Loucy (cell line): ENCODE measurements at regions not wholly inside any gene's neighbourhood (a gene's known extent, or its start where the extent isn't known, plus 50 kb on each side); places are given as distances from the start of the nearest gene placed in this dataset.

Experiments
- H2AFZ ChIP-seq: fragments of 200-600 bp; sonication (generic); 2 replicates; pipeline ENCODE4 v1.6.0; 2016; ENCODE audit warnings: antibody characterized with exemption, mild to moderate bottlenecking, low read length, moderate library complexity
- H3F3A ChIP-seq: fragments of 200-600 bp; 2 replicates; pipeline ENCODE4 v1.6.0; 2016; ENCODE audit warnings: antibody characterized with exemption, low read depth, mild to moderate bottlenecking
- H3K27me3 ChIP-seq: fragments of 200-600 bp; sonication (generic); 2 replicates; pipeline ENCODE4 v1.6.1; 2014; ENCODE audit warnings: low read length, mild to moderate bottlenecking; ENCODE audit not compliant: insufficient read depth, poor library complexity, severe bottlenecking
- H3K36me3 ChIP-seq: fragments of 200-600 bp; sonication (generic); 2 replicates; pipeline ENCODE4 v1.6.1; 2016; ENCODE audit warnings: low read length; ENCODE audit not compliant: insufficient read depth
- H3K4me1 ChIP-seq: fragments of 200-600 bp; sonication (generic); 2 replicates; pipeline ENCODE4 v1.5.1; 2014; ENCODE audit warnings: low read length, mild to moderate bottlenecking; ENCODE audit not compliant: insufficient read depth, poor library complexity, severe bottlenecking
- H3K4me2 ChIP-seq: fragments of 200-600 bp; sonication (generic); 2 replicates; pipeline ENCODE4 v1.6.0; 2014; ENCODE audit warnings: antibody characterized with exemption, low read length, low read depth, mild to moderate bottlenecking; ENCODE audit not compliant: poor library complexity, severe bottlenecking
- H3K4me3 ChIP-seq: fragments of 200-600 bp; sonication (generic); 2 replicates; pipeline ENCODE4 v1.5.1; 2014; ENCODE audit warnings: low read length, mild to moderate bottlenecking, mixed read lengths; ENCODE audit not compliant: poor library complexity, severe bottlenecking
- H3K79me2 ChIP-seq: fragments of 200-600 bp; sonication (generic); 2 replicates; pipeline ENCODE4 v1.6.1; 2014; ENCODE audit warnings: low read length; ENCODE audit not compliant: insufficient read depth
- H3K9ac ChIP-seq: fragments of 200-600 bp; sonication (generic); 2 replicates; pipeline ENCODE4 v1.6.0; 2014; ENCODE audit warnings: mild to moderate bottlenecking, low read depth, low read length, moderate library complexity; ENCODE audit not compliant: poor library complexity, severe bottlenecking
- H3K9me2 ChIP-seq: fragments of 200-600 bp; sonication (generic); replicated peaks from 2 replicates; pipeline ENCODE4 v1.6.1; 2016; ENCODE audit warnings: low read depth, low read length, mixed read lengths
- H3K9me3 ChIP-seq: fragments of 200-600 bp; sonication (generic); 2 replicates; pipeline ENCODE4 v1.6.1; 2014; ENCODE audit warnings: mild to moderate bottlenecking, antibody characterized with exemption, low read length, low read depth; ENCODE audit not compliant: insufficient read depth
- H4K20me1 ChIP-seq: fragments of 200-600 bp; sonication (generic); 2 replicates; pipeline ENCODE4 v1.6.0; 2014; ENCODE audit warnings: antibody characterized with exemption, low read length, mild to moderate bottlenecking; ENCODE audit not compliant: insufficient read depth, poor library complexity, severe bottlenecking
- EZH2phosphoT487 ChIP-seq: fragments of 200-600 bp; IDR thresholded peaks from 2 replicates; pipeline ENCODE4 v1.6.1; 2018; ENCODE audit warnings: antibody characterized with exemption, mild to moderate bottlenecking, moderate library complexity, borderline replicate concordance
- TF ChIP-seq, protein P1 (sequence below): fragments of 200-600 bp; sonication (generic); conservative IDR thresholded peaks from 2 replicates; pipeline ENCODE4 v1.5.1; 2014; ENCODE audit warnings: mild to moderate bottlenecking, antibody characterized with exemption, low read length

- Histone ChIP-seq H4K20me1 (no peaks in the 10 kb centered on the region), H3K27me3 (no peaks in the 10 kb centered on the region), H3K9me3 (no peaks in the 10 kb centered on the region), H3K36me3 (no peaks in the 10 kb centered on the region), H3K79me2 (no peaks in the 10 kb centered on the region), H2AFZ (no peak overlapping the region), H3K4me1 (no peaks in the 10 kb centered on the region), H3F3A (no peaks in the 10 kb centered on the region), H3K4me2 (no peak overlapping the region), H3K9ac (no peak overlapping the region), H3K4me3 (no peak overlapping the region), H3K9me2 (no peaks in the 10 kb centered on the region)
- TF ChIP-seq EZH2phosphoT487 = no peak
- TF ChIP-seq, protein P1, sequence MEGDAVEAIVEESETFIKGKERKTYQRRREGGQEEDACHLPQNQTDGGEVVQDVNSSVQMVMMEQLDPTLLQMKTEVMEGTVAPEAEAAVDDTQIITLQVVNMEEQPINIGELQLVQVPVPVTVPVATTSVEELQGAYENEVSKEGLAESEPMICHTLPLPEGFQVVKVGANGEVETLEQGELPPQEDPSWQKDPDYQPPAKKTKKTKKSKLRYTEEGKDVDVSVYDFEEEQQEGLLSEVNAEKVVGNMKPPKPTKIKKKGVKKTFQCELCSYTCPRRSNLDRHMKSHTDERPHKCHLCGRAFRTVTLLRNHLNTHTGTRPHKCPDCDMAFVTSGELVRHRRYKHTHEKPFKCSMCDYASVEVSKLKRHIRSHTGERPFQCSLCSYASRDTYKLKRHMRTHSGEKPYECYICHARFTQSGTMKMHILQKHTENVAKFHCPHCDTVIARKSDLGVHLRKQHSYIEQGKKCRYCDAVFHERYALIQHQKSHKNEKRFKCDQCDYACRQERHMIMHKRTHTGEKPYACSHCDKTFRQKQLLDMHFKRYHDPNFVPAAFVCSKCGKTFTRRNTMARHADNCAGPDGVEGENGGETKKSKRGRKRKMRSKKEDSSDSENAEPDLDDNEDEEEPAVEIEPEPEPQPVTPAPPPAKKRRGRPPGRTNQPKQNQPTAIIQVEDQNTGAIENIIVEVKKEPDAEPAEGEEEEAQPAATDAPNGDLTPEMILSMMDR = no peak
Measured at GRCh38 chr6:4606016-4606415, 170.2 kb upstream of the CDYL start.

DNA sequence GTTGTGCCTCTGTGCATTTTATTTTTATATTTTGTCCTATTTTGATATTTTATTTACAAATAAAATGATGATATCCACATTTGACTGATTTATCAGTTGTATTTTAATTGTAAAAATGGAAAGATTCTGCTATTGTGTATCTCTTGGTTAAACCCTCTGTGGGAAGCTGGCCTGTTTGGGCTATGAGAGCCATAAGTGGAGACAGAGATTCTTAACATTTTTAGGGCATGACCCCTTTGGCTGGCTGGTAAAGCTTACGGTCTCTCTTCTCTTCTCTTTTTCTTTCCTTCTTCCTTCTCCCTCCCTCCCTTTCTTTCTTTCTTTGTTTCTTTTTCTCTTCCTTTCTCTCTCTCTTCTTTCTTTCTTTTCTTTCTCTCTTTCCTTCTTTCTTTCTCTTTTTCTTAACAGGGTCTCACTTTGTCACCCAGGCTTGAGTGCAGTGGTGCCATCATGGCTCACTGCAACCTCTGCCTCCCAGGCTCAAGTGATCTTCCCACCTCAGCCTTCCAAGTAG is 172.3 kb upstream of the CDYL start:
- TF ChIP-seq, protein P1 = no peak
- no peaks in the 10 kb centered on the region for H3K9me3 ChIP-seq
- no peak overlapping the region for H3K4me3 ChIP-seq

GRCh38 chr6:4603291-4603690 is 172.9 kb upstream of the CDYL start:
- TF ChIP-seq, protein P1 = no peak
- TF ChIP-seq EZH2phosphoT487 = no peak
- Histone ChIP-seq H3K4me3 (no peak overlapping the region), H3K9me2 (no peaks in the 10 kb centered on the region), H2AFZ (no peak overlapping the region), H3K9ac (no peak overlapping the region), H3K79me2 (no peaks in the 10 kb centered on the region), H3K4me1 (no peaks in the 10 kb centered on the region), H3K4me2 (no peak overlapping the region), H3K9me3 (no peaks in the 10 kb centered on the region), H4K20me1 (no peaks in the 10 kb centered on the region), H3K36me3 (no peaks in the 10 kb centered on the region), H3K27me3 (no peaks in the 10 kb centered on the region), H3F3A (no peaks in the 10 kb centered on the region)

More for the DNA sequence above, 172.3 kb upstream of the CDYL start:
- Histone ChIP-seq H3K36me3 (no peaks in the 10 kb centered on the region), H3K4me1 (no peaks in the 10 kb centered on the region), H3K27me3 (no peaks in the 10 kb centered on the region), H4K20me1 (no peaks in the 10 kb centered on the region), H3K9me2 (no peaks in the 10 kb centered on the region), H2AFZ (no peak overlapping the region), H3K4me2 (no peak overlapping the region), H3K9ac (no peak overlapping the region), H3F3A (no peaks in the 10 kb centered on the region), H3K79me2 (no peaks in the 10 kb centered on the region)
